Kidney glomerular epithelial cell (primary cell): ENCODE measurements at regions not wholly inside any gene's neighbourhood (a gene's known extent, or its start where the extent isn't known, plus 50 kb on each side); places are given as distances from the start of the nearest gene placed in this dataset.

Source experiments
- DNase-seq: peaks from one replicate; lab custom pipeline; 2025; lab: John Stamatoyannopoulos, UW

DNA sequence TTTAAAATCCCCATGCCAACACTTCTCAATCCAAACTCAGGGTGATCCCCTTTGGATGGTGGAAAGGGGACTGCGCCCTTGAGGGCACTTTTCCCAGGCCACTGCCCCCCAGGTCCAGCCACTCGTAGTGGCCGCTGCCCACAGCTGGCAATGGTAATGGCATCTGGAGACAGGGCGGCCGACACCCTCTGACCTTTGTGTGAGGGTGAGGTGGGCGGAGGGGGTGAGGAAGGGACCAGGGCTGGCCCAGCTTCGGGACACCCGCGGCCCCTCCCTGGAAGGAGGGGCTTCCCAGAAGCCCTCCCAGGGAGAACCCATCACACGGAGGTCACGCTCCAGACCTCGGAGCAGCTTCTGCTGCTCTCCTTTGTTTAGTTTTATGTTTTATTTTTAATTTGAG, 289.7 kb downstream of the FOXL1 start:
- DNase-seq = no peak

DNA sequence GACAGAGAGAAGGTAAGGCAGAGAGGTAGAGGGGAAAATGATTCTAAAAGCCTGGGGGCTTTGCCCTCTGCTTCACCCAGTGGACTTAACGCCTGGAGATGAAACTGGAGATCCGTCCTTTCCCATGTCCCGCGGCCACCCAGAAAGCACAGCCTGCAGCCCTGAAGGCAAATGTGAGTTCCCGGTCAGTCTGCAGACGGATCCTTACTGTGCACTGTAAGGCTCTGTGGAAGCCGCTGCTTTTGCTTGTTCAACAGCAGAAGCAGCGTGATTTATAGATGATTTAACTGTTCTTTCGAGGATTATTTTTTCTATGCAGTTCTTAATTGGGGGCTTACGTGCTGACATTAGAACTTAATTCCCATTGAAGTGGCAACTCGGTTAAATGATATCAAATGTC, 290.4 kb downstream of the FOXL1 start:
- DNase-seq = no peak

DNA sequence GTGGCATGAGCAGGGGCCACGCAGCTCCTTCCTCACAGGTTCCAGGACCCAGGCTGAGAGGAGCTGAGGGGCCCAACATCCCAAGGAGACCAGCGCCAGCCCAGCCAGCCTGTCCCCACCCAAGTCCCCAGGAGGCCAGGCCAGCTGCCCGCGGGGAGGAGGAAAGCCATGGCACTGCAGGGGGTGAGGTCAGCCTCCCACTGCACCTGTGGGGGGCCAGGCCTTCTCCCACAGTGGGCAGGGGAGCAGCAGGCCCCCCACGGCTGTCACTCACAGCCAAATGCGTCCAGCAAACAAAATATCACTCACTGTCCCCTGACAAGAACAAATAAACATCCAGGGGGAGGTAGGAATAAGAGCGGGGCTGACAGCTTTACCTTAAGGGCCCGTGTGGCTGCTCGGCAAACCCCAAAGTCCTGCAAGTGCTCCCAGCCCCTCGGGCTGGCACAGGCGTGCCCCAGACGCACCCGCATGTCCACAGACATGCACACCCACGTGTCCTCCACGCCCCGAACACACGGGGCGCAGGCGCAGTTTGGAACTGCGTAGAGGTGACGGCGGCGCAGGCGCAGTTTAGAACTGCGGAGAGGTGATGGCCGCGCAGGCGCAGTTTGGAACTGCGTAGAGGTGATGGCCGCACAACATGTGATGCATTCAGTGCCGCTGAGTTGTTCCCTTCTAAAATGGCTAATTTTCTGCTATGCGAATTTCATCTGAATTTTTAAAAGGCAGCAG, 291.1 kb downstream of the FOXL1 start:
- DNase-seq = no peak

DNA sequence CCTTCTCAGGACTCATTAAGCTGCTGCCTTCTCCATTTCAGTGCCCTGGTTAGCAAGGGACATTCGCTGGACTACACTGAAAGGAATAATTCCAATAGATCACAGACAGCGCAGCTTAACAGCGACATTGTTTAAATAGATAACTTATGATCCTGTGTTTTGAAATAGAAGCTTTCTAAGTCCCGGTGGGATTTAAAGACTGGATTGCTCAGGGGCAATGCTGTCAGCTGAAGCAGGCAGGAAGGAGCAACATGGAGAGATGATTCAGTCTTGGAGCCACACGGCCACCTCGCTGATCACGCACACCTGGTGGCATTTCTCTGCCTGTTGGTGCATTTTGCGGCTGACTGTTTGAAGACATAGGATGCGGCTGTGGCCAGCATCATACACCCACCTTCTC, 292.0 kb downstream of the FOXL1 start:
- DNase-seq = no peak

DNA sequence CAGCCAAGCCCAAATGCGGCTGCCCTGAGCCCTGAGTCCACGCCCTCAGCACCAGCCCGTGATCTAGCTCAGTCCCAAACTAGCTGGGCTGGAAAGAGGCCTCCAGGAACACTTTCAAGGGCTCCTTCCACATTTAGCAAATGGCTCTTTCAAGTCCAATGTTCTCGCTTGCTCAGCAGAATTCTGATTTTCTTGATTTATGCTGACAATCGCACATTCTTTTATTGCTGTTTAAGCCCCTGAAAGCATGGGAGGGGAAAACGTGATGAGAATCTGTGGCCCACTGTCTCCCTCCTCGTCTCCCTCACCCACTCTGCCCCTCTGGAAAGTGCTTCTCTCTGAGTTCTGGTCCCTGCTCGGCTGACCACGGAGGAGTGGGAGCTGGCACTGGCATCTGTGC, 293.8 kb downstream of the FOXL1 start:
- no peak for DNase-seq

DNA sequence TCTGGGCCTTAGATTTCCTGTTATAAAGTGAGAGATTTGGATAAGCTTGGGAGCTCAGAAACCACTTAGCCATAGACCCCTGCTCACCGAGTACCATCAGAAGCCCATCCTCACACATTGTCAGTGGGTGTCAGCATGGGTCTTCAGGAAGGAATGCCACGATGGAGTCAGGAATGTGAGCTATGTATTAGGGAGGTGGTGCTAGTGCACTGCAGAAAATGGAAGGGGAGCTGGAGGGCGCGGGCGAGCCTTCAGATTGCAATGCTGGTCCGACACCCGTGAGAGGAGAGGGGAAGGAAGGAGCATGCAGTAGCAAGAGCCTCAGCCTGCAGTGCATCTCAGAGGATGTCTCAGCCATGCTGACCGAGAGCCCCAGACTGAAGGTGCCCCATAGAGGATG, 294.5 kb downstream of the FOXL1 start:
- no peak for DNase-seq

DNA sequence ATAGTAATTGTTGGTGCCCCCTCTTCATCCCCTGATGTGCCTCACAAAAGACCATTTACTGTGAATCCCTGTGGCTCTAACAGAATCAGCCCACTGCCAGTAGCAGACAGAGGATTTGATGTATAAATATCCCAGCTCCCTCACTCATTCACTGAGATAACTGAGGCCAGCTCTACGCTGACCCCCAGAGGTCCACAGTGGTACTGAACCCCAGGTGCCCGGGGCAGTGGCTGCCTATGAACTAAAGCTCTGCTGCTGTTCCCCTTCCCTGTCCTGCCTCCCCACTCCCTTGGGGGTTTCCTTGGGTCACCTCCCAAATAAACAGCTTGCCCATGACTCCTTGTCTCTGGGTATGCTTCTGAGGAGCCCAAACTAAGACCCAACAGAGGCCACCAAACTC, 295.8 kb downstream of the FOXL1 start:
- no peak for DNase-seq

DNA sequence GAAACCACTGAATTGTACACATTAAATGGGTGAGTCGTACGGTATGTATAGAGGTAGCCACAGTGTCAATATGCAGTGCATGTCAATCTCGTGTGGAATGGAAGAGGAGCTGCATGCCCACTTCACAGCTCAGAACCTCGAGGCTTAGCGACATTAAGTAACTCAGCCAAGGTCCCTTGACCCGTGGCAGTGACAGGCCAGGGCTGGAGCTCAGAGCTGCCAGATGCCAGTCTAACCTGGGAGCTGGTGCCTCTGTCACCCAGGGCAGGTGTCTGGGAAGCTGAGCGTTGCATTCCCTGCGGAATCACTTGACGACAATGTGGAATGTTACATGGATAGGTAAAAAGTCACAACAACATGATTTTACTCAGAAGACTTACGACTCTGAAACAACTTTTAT, 298.1 kb downstream of the FOXL1 start:
- DNase-seq = no peak

DNA sequence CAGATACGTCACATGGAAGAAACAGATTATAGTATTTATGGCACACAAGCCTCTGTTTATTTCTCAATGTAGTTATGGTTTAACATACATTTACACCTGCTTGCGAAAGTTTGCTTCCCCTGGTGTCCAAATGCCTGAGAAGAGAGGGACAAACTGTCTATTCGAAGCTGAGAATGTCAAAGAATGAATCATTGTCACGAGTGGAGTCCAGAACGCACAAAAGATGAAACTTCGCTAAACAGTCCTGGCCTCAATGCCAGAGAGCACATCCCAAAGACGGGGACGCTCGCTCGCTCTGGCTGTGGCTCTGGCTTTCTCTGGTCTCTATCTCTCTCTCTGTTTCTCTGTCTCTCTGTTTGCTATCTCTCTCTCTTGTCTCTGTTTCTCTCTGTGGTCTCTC, 298.8 kb downstream of the FOXL1 start:
- no peak for DNase-seq

DNA sequence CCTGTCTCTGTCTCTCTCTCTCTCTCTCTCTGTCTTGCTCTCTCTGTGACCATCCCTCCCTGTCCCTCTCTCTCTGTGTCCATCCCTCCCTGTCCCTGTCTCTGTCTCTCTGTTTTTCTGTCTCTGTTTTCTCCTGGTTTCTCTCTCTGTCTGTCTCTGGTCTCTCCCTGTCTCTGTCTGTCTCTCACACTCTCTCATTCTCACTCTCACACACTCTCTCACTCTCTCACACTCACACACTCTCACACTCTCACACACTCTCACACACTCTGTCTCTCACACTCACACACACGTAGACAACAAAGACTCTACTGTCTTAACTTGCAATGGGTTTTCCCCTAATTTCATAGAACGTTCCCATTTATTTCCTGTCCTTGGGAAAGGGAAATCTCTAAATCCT, 299.5 kb downstream of the FOXL1 start:
- no peak for DNase-seq

DNA sequence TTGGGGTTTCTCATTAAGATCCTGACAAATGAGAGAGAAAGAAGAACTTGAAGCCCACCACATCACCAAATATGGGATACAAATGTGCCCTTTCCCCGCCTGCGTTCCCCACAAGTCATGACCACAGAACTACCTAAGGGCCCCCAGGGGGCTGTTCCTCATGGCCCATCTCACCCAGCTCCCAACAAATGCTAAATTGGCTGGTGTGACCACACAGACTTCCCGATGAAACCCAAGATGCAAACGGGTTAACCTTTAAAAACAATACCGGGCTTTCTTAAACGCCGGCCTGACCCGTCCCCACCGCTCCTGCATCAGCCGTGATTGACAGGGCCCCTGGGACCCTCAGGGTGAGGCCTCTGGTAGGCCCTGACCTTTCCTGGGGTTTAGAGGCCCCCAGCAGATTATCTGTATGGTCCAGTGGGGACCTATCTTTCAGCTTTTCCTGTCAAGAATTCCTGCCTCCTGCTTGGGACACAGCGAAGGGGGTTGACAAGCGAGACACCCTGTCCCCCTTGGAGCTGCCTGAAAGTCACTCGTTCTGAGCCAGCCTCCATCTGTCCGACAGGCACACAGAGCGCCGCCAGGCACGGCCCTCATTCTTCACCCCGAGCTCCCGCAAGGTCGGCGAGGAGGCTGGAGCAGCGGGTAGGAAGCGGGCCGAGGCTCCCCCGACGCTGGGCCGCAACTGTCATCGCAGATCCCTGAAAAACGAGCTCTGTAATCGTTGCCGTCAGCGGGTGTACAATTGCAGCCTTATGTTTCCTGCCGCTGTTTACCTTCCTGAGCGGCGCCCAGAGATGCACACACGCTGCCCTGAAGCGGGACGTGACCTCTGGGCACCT, 300.1 kb downstream of the FOXL1 start:
- no peak for DNase-seq

DNA sequence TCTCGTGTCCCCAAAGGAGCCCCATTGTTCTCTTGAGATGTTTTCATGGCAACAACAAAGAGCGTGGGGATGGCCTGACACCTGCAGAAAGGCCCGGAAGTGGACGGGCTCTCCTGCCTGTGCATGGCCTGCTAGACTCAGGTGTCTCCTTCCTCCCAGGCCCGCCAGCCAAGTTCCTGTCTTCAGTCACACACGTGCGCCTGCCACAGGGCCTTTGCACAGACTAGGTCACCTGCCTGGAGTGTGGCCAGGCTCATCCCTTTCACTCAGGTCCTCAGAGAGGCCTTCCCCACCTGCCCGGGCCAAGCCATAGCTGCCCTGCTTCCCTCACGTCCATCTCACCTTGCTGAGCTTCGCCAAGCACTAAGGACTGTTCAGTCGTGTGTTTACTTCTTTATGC, 300.9 kb downstream of the FOXL1 start:
- DNase-seq = no peak

DNA sequence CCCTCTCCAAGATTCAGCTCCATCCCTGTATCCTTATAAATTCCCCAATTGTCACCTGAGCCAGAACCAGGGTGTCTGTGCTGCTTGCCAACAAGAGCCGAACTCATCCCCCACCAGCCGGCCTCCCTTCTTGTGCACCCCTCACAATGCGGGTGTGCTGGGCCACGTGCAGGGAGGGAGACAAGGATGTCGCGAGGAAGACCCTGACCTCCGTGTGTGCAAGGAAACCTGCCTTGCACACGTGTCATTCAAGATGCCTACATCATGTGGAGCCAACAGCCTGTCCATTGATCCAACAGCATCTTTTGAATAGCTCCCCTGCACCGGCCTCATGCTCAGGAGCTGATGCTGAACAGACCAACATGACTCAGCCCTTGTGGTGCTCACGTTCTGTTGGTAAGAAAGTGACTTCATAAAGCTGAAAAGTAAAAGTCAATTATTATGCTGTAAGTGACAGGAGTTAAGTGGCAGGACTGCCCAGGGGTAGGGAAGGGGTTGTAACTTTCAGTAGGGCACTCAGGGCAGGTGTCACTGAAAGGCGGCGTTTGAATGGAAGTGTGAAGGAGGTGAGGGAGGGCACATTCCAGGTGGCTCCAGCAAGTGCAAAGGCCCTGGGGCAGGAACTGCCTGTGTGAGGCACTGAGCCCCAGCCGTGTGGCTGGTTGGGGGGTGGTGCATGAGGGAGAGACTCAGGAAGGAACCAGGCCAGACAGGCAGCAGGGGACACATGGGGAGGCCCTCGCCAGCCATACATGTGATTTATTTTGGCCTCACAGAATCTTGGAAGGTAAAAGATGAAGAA, 302.2 kb downstream of the FOXL1 start:
- no peak for DNase-seq

DNA sequence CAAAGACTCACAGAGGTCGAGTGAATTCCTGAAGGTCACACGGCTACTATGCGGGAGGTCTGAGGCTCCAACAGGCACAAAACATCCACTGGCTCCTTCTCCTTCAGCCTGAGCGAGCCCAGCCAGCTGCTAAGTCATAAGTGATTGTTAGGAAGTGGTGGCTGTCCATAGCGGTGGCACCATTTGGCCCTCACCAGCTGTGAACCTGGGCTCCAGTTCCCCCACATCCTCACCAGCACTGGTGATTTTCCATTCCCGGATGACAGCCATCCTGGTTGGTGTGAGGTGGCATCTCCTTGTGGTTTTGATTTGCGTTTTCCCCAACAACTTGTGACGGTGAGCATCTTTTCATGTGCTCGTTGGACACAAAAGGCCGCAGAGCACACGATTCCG, 302.8 kb downstream of the FOXL1 start:
- no peak for DNase-seq

DNA sequence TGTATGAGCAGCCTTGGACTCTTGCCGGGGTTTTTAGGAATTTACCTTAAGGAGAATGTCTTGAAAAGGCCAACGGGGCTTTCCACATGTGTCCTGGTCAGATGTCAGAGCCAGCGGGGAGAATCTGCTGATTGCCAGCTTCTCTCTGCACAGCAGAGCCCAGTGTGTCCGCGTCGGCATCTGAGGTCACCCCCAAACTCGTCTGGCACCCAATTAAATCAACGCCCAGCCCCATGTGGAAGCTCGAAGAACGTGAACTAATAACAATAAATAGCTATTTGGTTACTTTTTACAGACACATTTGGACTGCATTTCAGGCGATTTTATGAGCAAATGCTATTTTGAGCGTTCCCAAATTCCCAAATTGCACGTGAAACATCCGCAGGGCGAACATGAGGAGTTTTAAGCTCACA, 303.5 kb downstream of the FOXL1 start:
- DNase-seq = no peak

DNA sequence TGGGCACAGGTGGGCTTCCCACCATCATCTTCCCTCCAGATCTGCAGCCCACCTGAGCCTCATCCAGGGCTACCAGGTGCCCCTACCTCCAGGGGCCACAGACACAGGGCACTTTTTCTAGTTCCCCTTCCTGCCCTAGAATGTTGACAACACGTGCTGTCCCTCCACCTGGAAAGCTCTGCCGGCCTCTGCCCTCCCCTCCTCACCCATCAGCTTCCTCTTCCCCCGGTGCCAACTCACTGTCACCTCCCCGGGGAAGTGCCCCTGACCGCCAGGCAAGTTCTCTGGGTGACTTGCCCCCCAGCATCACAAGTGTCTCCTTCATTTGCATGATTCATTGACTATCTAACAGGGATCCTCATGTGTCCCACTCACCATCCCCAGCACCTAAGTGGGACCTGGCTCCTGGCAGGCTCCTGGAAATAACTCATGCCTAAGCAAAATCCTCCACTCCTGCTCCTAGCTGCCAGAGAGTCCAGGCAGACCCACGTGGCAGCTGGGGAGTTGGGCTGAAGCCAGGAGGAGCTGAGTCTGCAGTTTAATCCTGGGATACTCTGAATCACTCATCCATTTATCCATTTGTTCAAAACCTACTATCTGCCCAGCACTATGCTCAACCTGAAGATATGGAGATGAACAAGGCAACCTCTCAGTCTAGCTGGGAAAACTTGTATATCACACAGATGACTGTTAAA, 304.4 kb downstream of the FOXL1 start:
- peak; percentile 82 for DNase-seq

DNA sequence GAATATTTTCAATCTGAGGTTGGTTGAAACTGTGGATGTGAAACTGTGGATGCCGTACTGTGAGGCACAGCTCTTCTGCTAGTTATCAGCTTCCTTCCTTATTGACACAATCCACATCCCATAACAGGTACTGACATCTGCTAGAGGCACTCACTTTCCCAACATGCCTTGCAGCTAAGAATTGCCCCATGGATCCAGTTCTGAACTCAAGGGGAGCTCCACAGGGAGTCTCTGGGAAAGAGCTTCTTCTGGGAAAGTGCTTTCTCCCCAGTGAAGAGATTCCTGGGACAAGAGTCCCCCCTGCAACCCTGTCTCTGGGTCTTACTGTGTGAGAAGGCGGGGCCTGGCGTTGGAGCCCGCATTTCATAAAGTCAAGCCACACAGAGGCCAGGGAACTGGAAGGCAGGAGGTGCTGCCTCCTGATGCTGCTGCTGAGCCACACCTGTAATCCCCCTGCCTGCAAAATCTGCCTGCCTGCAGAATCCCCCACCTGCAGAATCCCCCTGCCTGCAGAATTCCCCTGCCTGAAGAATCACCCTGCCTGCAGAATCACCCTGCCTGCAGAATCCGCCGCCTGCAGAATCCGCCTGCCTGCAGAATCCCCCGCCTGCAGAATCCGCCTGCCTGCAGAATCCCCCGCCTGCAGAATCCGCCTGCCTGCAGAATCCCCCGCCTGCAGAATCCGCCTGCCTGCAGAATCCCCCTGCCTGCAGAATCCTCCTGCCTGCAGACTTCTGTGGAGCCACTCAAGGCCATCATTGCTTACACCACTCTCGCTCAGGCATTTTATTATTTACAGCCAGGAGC, 305.4 kb downstream of the FOXL1 start:
- DNase-seq = no peak

DNA sequence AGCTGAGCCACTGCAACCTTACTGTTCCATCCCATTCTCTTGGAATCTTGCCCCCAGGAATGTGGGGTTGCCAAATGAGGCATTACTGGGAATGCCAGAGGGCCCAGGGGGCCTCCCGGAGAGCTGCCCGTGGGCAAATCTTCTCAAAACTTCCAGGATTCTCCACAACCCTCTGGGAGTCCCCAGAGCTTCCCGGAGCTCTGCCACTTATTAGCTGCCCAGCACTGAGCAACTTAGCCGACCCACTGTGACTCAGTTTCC, 306.0 kb downstream of the FOXL1 start:
- peak; percentile 3 for DNase-seq

DNA sequence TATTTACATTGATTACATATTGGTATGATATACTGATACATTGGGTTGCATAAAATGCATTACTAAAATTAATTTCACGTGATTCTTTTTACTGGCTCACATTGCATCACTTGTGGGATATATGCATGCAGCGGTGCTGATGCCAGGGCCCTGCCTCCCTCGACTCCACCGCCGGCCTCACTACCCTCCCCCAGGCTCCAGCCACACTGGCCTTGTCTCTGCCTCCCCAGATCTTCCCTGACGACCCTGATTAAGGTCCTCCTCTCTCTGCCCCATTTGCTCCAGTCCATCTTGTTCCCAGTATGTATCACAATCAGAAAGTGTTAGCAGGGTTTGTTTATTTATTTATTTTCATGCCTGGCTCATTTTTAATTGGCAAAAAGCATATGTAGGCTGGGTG, 306.8 kb downstream of the FOXL1 start:
- DNase-seq = no peak

DNA sequence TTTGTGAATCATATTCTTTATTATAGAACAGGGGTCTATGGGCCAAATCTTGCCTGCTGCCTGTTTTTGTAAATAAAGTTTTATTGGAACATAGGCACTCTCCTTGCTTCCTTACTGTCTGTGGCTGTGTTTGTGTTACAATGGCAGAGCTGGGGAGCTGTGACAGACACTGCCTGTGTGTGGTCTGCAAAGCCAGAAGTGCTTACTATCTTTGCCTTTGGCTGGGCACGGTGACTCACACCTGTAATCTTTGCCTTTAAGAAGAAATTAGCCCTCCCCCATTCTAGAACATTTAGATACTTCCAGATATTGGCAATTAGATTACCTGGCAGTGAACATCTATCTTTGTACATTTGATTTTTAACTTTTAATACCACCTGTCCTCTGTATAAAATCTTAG, 308.3 kb downstream of the FOXL1 start:
- DNase-seq = peak; percentile 12

DNA sequence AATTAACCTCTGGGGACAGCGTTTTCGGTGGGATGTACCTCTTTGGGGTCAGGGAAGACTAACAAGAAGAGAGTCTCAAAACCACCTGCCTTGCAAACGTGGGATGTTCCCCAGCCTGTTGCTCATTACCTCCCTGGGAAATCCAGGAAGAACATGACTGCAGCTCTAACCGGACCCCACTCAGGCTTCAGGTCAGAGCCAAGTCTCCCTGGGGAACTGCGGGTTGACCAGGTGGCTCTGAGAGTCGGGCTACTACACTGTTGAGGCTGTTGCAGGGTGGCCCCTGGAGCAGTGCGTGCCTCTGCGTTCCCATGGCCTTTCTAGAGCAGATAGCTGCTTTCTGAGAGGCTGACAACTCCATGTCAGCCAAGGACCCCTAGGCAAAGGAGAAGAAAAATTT, 309.1 kb downstream of the FOXL1 start:
- DNase-seq = no peak
